OCI-LY1 (cell line): ENCODE measurements at regions not wholly inside any gene's neighbourhood (a gene's known extent, or its start where the extent isn't known, plus 50 kb on each side); places are given as distances from the start of the nearest gene placed in this dataset.

ENCODE experiments used
- CTCF ChIP-seq: fragments of 200-600 bp; sonication (generic), shearing (Covaris generic); IDR thresholded peaks from 2 replicates; pipeline ENCODE4 v1.5.1; 2017; ENCODE audit warnings: mild to moderate bottlenecking, antibody characterized with exemption, low read length, moderate library complexity, mixed read lengths
- EZH2 ChIP-seq: fragments of 200-600 bp; sonication (generic), shearing (Covaris generic); IDR thresholded peaks from 2 replicates; pipeline ENCODE4 v1.8.0; 2017; ENCODE audit warnings: borderline replicate concordance, mixed run types, mild to moderate bottlenecking, antibody characterized with exemption, low read length, moderate library complexity, mixed read lengths

GRCh38 chr14:104420990-104421389, 158.6 kb upstream of the C14orf180 start:
- TF ChIP-seq CTCF = no peak
- no peak for TF ChIP-seq EZH2
